Fibroblast of gingiva (primary cell): ENCODE measurements at regions not wholly inside any gene's neighbourhood (a gene's known extent, or its start where the extent isn't known, plus 50 kb on each side); places are given as distances from the start of the nearest gene placed in this dataset.

Source experiments
- DNase-seq: peaks from one replicate; pipeline ENCODE4 v3.0.0-alpha.2; 2011; ENCODE audit warnings: low read depth

DNA sequence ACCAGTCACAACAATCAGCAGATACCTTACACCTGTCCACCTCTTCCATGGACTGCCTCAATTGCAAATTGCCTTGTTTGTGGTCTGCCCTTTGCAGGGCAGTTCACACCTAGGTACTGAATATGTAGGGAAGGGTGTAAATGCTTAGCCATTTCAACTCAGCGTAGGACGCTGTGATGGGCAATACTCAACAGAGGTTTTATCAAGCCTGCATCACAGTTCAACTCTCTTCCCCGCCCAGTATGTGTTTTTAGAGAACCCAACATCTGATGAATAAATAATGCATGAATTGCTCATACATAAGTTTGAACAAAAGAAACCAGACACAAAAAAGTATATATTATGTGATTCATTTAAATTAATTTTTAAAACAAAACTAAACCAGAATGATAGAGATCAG is 124.4 kb downstream of the P2RY1 start:
- no peak for DNase-seq

GRCh38 chr3:152960684-152961083 is 125.8 kb downstream of the P2RY1 start:
- DNase-seq: no peak

GRCh38 chr3:152961323-152961722 is 126.4 kb downstream of the P2RY1 start:
- peak; percentile 78 for DNase-seq

DNA sequence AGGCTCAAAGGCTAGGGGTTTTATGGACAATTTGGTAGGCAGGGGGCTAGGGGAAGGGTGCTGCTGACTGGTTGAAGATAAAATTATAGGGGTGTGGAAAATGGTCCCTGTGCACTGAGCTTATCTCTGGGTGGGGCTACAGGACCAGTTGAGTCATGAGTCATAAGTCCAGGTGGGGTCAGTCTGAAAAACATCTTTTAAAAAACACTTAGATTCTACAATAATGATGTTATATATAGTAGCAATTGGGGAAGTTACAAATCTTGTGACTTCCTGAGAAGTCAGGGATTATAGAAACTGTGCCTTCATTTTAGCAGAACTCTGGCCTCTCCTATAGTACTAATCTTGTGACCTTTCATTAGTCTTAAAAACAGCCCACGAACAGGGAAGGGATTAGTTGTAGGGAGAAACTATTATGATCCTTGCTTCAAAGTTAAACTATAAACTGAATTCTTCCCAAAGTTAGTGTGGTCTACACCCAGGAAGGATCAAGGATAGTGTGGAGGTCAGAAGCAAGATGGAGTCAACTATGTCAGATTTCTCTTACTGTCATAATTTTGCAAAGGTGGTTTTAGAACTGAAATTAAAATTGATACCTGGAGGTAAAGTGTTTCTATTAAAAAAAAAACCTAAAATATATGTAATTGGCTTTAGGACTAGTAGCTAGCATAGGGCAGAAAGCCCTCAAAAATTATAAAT is 130.1 kb downstream of the P2RY1 start:
- no peak for DNase-seq

DNA sequence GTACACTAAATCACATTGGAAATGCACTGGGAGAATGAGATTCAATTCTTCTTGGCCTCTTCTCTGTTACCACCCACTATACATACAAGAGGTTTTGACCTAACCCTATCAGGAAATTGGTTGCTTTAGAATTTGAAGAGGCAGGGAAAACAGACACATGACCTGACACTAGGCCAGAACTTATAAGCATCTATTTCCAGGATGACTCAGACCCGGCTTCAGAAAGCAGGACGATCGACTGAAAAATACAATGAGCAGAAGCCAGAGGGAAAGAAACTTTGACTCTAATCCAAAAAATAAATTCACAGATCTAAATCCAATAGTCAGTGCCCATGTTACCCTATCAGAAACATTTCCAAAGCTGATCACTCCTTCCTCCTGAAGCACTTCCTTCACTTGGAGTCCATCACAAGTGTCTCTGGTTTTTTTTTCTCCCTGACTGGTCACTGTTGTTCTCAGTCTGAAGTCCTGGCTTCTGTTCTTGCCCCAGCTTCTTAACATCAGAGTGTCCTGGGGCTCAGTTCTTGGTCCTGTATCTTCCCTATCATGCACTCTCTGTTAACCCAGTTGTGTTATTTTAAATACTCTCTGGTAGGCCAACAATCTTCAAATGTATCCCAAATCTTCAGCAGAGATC is 133.6 kb downstream of the P2RY1 start:
- DNase-seq: peak; percentile 44

- peak; percentile 71 for DNase-seq
Measured at GRCh38 chr3:152969557-152970300, 134.8 kb downstream of the P2RY1 start.

- no peak for DNase-seq
Measured at GRCh38 chr3:152970851-152971250, 135.9 kb downstream of the P2RY1 start.

DNA sequence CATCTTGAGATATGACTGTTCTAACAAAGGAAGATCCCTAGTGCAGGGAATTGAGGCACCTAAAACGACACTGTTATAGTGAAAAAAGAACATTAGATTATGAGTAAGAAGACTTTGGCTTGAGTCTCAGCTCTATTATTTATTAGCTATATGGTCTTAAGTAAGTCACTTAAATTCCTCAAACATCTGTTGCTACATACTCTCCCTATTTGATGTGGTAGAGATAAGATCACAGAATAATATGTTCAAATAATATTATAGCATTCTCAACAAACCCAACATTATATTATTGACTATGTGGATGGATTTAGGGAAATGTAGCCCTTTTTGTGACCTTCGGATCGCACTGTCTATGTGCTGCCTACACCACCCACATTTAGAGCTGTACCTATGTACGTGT is 136.9 kb downstream of the P2RY1 start:
- DNase-seq: no peak

DNA sequence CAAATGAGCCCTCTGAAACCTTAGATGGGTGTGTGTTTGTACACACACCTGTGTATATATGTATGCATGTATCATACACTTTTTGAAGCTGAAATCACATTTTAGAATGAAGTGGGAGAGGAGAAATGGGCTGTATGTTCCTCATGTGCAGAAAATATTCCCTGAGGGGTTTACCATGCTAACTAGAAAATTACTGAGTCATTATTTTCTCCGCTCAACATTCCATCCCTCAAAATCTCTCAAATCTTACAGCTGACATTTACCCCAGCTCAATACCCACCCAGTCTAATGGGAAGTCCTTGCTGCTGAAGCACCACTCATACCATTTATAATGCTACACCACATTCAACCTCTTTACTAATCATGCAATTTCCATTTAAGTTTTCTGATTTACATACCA is 138.6 kb downstream of the P2RY1 start:
- no peak for DNase-seq

- no peak for DNase-seq
Measured at GRCh38 chr3:152976239-152976638, 141.3 kb downstream of the P2RY1 start.

DNA sequence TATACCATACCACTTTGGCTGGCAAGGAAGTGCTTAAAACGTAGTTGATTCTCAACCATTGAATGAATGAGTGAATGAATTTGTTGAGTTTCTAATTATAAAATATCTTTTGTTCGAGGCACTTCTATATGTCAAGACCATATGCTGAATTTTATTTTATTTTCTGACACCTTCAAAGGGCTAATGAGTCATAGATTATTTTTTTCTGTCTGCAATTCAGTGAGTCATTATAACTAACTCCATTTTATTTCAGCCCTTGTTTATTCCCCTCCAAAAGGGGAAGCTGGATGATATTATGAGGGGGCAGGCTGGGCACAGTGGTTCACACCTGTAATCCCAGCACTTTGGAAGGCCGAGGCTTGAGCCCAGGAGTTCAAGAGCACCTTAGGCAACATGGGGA is 142.4 kb downstream of the P2RY1 start:
- DNase-seq: no peak

DNA sequence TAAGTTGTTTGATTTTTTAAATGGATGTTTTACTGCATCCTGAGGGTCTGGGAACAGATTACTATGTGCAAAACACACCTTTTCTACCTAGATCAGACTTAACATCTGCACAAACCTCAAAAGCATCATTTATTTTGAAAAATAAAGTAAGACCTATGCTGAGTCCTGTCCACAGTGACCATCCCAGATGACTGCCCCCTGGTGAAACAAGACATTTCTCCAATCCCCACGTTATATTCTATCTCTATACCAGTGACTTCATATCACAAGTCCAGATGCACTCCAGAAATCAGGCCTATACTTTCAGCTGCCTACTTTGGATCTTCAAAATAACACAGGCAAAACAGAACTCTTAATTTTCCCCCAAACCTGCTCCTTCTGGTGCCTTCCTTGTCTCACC is 143.2 kb downstream of the P2RY1 start:
- no peak for DNase-seq

- DNase-seq: no peak
Measured at GRCh38 chr3:152997526-152997925, 162.6 kb downstream of the P2RY1 start.

GRCh38 chr3:152998591-152998990 is 163.4 kb upstream of the RAP2B start:
- DNase-seq: no peak

GRCh38 chr3:153000325-153000724 is 161.7 kb upstream of the RAP2B start:
- DNase-seq: no peak

- no peak for DNase-seq
Measured at GRCh38 chr3:153001210-153002078, 160.6 kb upstream of the RAP2B start.

DNA sequence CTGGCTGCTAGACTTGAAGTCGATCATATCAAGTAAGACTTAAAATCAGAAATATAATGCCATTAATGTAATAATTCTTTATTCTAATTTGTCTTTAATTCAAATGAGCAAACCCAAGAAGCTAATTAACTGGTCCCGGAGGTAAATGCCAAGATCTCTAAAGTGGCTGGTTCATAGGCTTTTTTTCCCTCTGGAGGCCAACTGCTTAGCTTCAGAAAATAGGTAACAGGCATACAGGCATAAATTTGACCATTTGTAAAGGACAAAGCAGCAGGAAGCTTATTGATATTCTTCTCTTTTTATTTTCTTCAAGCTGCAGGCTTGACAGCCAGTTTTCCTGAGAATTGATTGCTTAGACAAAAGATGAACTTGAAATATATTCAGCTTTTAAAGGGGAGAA is 158.6 kb upstream of the RAP2B start:
- no peak for DNase-seq

DNA sequence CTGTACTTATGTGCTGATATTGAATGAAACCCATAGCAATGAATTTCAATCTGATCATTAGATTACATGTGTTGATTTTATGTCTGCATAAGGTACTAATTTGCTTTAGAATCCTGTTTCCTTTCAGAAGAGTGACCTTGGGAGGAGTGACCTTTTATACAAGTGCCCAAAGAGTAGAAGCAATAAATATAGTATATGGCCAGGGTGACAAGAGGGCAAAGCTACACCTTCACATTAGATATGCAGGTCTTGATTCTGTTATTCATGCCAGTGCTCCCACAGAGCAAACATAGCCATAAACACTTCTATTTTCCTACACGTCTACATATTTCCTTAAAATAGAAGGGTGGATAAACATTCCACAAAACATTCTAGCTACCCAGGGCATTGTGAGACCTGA is 158.2 kb upstream of the RAP2B start:
- DNase-seq: no peak

- DNase-seq: no peak
Measured at GRCh38 chr3:153008226-153008625, 153.8 kb upstream of the RAP2B start.

DNA sequence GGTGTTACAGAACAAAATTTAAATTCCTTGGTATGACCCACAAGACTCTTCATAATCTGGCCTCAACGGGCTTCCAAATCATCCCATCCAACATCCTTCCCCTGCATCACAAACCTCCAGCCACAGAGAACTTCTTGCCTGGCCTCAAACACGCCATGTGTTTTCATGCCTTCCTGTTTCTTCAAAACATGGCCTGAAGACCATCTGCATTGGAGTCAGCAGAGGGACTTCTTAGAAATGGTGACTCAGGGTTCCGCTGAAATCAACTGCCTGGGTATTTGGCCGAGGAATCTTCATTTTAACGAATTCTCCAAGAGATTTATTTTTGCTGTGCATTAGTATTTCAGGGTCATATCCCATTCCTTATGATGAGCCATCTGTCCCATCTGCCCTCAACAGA is 138.1 kb upstream of the RAP2B start:
- no peak for DNase-seq

DNA sequence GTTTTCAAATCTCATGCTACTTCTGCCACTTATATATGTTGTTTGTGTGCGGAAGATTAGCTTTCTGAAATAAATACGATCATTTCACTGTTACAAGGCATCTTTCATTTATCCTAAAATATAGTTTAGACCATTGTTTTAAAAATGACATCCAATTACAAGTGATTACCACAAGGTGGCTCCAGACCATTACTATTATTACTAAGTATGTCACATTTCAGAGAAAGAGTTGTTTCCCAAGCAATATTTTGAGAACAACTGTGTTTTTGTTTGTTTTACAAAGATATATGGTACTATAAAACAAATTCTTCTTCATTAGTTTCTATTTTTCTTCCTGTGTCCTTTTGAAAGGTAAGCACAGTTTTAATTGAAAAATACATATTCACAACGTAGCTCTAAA is 136.0 kb upstream of the RAP2B start:
- peak; percentile 32 for DNase-seq

- DNase-seq: no peak
Measured at GRCh38 chr3:153028381-153028780, 133.6 kb upstream of the RAP2B start.
